Fibroblast of lung (primary cell): ENCODE measurements at regions not wholly inside any gene's neighbourhood (a gene's known extent, or its start where the extent isn't known, plus 50 kb on each side); places are given as distances from the start of the nearest gene placed in this dataset.

Experiments
- DNase-seq, 2 donors: peaks; one replicate each; pipeline versions ENCODE4 v3.0.0 to v3.0.0-alpha.2; 2010; ENCODE audit warnings: low read depth in 2 of 2
- H2AFZ ChIP-seq: 2 replicates; pipeline ENCODE4 v1.5.1; 2012; ENCODE audit warnings: low read length, control low read depth, inconsistent platforms
- H3K27ac ChIP-seq: 2 replicates; pipeline ENCODE4 v1.5.1; 2011; ENCODE audit warnings: low read length, control low read depth; ENCODE audit not compliant: insufficient read depth
- H3K27me3 ChIP-seq: 2 replicates; pipeline ENCODE4 v1.5.1; 2011; ENCODE audit warnings: mild to moderate bottlenecking, low read length; ENCODE audit not compliant: control insufficient read depth, insufficient read depth
- H3K36me3 ChIP-seq: 2 replicates; pipeline ENCODE4 v1.5.1; 2011; ENCODE audit warnings: low read length; ENCODE audit not compliant: control insufficient read depth, insufficient read depth
- H3K4me1 ChIP-seq: 2 replicates; pipeline ENCODE4 v1.5.1; 2011; ENCODE audit warnings: low read length; ENCODE audit not compliant: control insufficient read depth, insufficient read depth; ENCODE audit errors: extremely low read depth
- H3K4me2 ChIP-seq: 2 replicates; pipeline ENCODE4 v1.5.1; 2011; ENCODE audit warnings: low read length, control low read depth; ENCODE audit not compliant: insufficient read depth; ENCODE audit errors: extremely low read depth
- H3K4me3 ChIP-seq, 4 experiments: fragments of 200-600 bp in 1 of 4; sonication (generic) in 1 of 4; replicated peaks in 1 of 4; 2 replicates each; pipeline ENCODE4 v1.5.1; 2011 to 2016; ENCODE audit warnings: low read length in 4 of 4, low read depth in 3 of 4, mild to moderate bottlenecking in 3 of 4, control low read depth in 2 of 4, inconsistent platforms in 1 of 4, mixed read lengths in 1 of 4; ENCODE audit not compliant: insufficient read depth in 1 of 4; ENCODE audit errors: control extremely low read depth in 1 of 4
- H3K79me2 ChIP-seq: 2 replicates; pipeline ENCODE4 v1.5.1; 2012; ENCODE audit warnings: mild to moderate bottlenecking, low read length, inconsistent platforms; ENCODE audit not compliant: control insufficient read depth, insufficient read depth
- H3K9ac ChIP-seq: 2 replicates; pipeline ENCODE4 v1.5.1; 2011; ENCODE audit warnings: mild to moderate bottlenecking, low read length, control low read depth; ENCODE audit not compliant: insufficient read depth
- H3K9me3 ChIP-seq: 2 replicates; pipeline ENCODE4 v1.5.1; 2012; ENCODE audit warnings: low read depth, low read length; ENCODE audit not compliant: control insufficient read depth, insufficient read depth
- H4K20me1 ChIP-seq: 2 replicates; pipeline ENCODE4 v1.5.1; 2011; ENCODE audit warnings: low read length; ENCODE audit not compliant: control insufficient read depth, insufficient read depth; ENCODE audit errors: extremely low read depth
- EZH2 ChIP-seq: IDR thresholded peaks from 2 replicates; pipeline ENCODE4 v1.5.1; 2012; ENCODE audit warnings: low read length, control low read depth, mild to moderate bottlenecking; ENCODE audit errors: missing control alignments
- TF ChIP-seq, protein P1 (sequence below), 2 donors: IDR thresholded peaks in 1 of 2; conservative IDR thresholded peaks in 1 of 2; 1 replicate in 1 of 2; 2 replicates in 1 of 2; pipeline ENCODE4 v1.5.1; 2011 to 2012; ENCODE audit warnings: low read length in 2 of 2, control low read depth in 1 of 2, inconsistent platforms in 1 of 2, low read depth in 1 of 2, mild to moderate bottlenecking in 1 of 2

DNA sequence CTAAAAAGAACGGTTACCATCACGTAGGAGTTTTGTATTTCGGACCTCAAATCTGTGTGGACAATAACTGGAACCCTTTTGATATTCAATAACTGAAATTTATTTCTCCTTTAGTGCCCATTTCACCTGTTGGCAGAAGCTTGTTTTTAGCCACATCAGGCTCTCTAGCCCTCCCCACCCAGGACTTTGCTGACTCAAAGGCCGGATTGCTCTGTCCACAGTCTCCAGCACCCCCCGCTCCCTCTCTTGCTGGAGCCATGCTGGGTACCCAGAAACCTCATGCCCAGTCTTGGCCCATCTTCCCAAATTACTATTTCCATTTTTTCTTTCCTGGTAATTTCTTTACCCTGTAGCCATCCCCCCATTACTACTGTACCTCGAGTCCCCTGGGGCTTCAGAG is 55.8 kb upstream of the DUSP22 start:
- H3K27me3 ChIP-seq, result no peaks in the 10 kb centered on the region
- H3K4me1 ChIP-seq, result no peaks in the 10 kb centered on the region
- no peak overlapping the region for H3K27ac ChIP-seq
- H3K9ac ChIP-seq, result no peak overlapping the region
- TF ChIP-seq EZH2, result no peak
- TF ChIP-seq, protein P1, sequence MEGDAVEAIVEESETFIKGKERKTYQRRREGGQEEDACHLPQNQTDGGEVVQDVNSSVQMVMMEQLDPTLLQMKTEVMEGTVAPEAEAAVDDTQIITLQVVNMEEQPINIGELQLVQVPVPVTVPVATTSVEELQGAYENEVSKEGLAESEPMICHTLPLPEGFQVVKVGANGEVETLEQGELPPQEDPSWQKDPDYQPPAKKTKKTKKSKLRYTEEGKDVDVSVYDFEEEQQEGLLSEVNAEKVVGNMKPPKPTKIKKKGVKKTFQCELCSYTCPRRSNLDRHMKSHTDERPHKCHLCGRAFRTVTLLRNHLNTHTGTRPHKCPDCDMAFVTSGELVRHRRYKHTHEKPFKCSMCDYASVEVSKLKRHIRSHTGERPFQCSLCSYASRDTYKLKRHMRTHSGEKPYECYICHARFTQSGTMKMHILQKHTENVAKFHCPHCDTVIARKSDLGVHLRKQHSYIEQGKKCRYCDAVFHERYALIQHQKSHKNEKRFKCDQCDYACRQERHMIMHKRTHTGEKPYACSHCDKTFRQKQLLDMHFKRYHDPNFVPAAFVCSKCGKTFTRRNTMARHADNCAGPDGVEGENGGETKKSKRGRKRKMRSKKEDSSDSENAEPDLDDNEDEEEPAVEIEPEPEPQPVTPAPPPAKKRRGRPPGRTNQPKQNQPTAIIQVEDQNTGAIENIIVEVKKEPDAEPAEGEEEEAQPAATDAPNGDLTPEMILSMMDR (conservative IDR thresholded peaks at IDR 0.05 in 1 of 2, IDR thresholded peaks at IDR 0.05 in 1 of 2; ENCODE audit: low read depth in 1 of 2, low read length in 2 of 2), result no peak
- no peaks in the 10 kb centered on the region for H4K20me1 ChIP-seq
- no peak for DNase-seq
- no peak overlapping the region for H3K4me2 ChIP-seq
- H3K36me3 ChIP-seq, result no peaks in the 10 kb centered on the region
- H3K79me2 ChIP-seq, result no peaks in the 10 kb centered on the region
- no peak overlapping the region for H2AFZ ChIP-seq
- no peaks in the 10 kb centered on the region for H3K9me3 ChIP-seq
- H3K4me3 ChIP-seq, result peak overlapping the region in 2 of 4 experiments; percentile 38 to 57

DNA sequence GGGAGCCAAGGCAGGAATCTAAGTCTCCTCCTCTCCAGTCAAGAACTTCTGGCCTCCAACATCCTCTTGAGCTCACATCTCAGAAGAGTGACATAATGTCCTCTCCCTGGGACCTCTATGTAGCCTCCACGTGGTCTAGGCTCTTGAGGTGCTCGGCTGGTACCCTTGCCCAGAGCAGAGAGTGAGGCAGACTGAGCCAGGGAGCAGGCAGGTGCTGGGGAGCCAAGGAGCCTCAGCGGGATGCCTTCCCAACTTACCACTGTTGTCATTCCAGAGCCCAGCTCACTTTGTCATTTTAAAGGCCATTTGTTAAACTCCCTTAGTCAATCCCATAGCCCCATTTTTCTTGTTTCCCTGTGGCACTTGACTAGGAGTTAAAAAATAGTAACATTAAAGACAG is 52.1 kb upstream of the DUSP22 start:
- no peak for TF ChIP-seq EZH2
- TF ChIP-seq, protein P1 (conservative IDR thresholded peaks at IDR 0.05 in 1 of 2, IDR thresholded peaks at IDR 0.05 in 1 of 2; ENCODE audit: low read depth in 1 of 2, low read length in 2 of 2), result no peak
- no peak overlapping the region for H3K9ac ChIP-seq
- H2AFZ ChIP-seq, result no peak overlapping the region
- no peak for DNase-seq
- no peak overlapping the region for H3K4me3 ChIP-seq
- H3K9me3 ChIP-seq, result no peaks in the 10 kb centered on the region
- H3K79me2 ChIP-seq, result no peaks in the 10 kb centered on the region
- H3K27ac ChIP-seq, result no peak overlapping the region
- no peaks in the 10 kb centered on the region for H4K20me1 ChIP-seq
- no peak overlapping the region for H3K4me2 ChIP-seq
- H3K27me3 ChIP-seq, result no peaks in the 10 kb centered on the region
- H3K36me3 ChIP-seq, result no peaks in the 10 kb centered on the region
- no peaks in the 10 kb centered on the region for H3K4me1 ChIP-seq

DNA sequence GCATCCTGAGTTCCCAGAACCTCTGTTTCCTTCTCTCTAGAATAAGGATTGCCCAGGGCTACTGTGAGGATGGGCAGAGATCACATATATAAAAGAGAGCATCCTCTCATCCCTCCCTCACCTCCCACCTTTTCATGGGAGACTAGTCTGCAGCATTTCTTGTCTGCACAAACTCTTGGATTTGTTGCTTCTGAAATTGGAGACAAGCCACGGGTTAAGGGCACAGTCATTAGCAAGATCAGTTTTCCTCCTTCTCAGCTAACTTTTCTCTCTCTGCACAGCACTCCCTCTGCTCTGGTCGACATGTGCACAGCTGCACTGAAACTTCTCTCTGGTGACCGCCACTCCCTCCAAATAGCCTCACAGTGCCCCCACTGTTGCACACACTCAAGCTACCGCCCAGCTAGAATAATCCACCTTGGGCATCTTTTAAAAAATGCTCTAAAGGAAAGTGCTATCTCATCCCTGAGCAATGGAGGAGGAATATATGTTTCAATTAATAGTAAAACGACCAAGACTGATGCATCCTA is 50.9 kb upstream of the DUSP22 start:
- Histone ChIP-seq H3K79me2 (no peaks in the 10 kb centered on the region), H3K9me3 (no peaks in the 10 kb centered on the region), H3K27me3 (no peaks in the 10 kb centered on the region), H3K9ac (no peak overlapping the region), H3K4me2 (no peak overlapping the region), H3K4me1 (no peaks in the 10 kb centered on the region), H3K27ac (no peak overlapping the region), H3K36me3 (no peaks in the 10 kb centered on the region), H2AFZ (no peak overlapping the region), H4K20me1 (no peaks in the 10 kb centered on the region), H3K4me3 (no peak overlapping the region)
- no peak for TF ChIP-seq EZH2
- TF ChIP-seq, protein P1 (conservative IDR thresholded peaks at IDR 0.05 in 1 of 2, IDR thresholded peaks at IDR 0.05 in 1 of 2; ENCODE audit: low read depth in 1 of 2, low read length in 2 of 2), result no peak
- no peak for DNase-seq
